ENCODE measurements at regions not wholly inside any gene's neighbourhood (a gene's known extent, or its start where the extent isn't known, plus 50 kb on each side); places are given as distances from the start of the nearest gene placed in this dataset.
"Not testable (repeated sequence)": the region's sequence is repeated elsewhere in the genome, so short reads cannot be mapped to it uniquely, and the experiment has no call there.

- Histone ChIP-seq H3K4me1 (ENCODE audit: insufficient read depth, low read length) (no peaks in the 10 kb centered on the region), H3K4me3 (ENCODE audit: low read length) (no peak overlapping the region), H3K27me3 (ENCODE audit: insufficient read depth, low read length) (no peaks in the 10 kb centered on the region), H3K9ac (ENCODE audit: low read depth, low read length) (no peak overlapping the region), H3K27ac (ENCODE audit: low read length) (no peak overlapping the region), H3K36me3 (ENCODE audit: insufficient read depth, low read depth, low read length) (no peaks in the 10 kb centered on the region), H3K9me3 (ENCODE audit: insufficient read depth, low read depth, low read length) (peaks cover 22% of the 10 kb centered on the region)
These were observed 92.6 kb upstream of the PRKD1 start for GRCh38 chr14:30020271-30020670.

- Histone ChIP-seq H3K4me1 (ENCODE audit: insufficient read depth, low read length) (no peaks in the 10 kb centered on the region), H3K27me3 (ENCODE audit: insufficient read depth, low read length) (no peaks in the 10 kb centered on the region), H3K27ac (ENCODE audit: low read length) (no peak overlapping the region), H3K4me3 (ENCODE audit: low read length) (no peak overlapping the region), H3K36me3 (ENCODE audit: insufficient read depth, low read depth, low read length) (no peaks in the 10 kb centered on the region), H3K9me3 (ENCODE audit: insufficient read depth, low read depth, low read length) (peaks cover 22% of the 10 kb centered on the region), H3K9ac (ENCODE audit: low read depth, low read length) (no peak overlapping the region)
These were observed 93.0 kb upstream of the PRKD1 start for GRCh38 chr14:30020687-30021086.

- H3K4me3 ChIP-seq (ENCODE audit: low read length); H3K36me3 ChIP-seq (ENCODE audit: insufficient read depth, low read depth, low read length): not testable (repeated sequence)
- peaks cover 22% of the 10 kb centered on the region for H3K9me3 ChIP-seq (ENCODE audit: insufficient read depth, low read depth, low read length)
These were observed 95.7 kb upstream of the PRKD1 start for GRCh38 chr14:30023350-30023749.

GRCh38 chr14:30034152-30034551, 106.5 kb upstream of the PRKD1 start:
- H3K9ac ChIP-seq (ENCODE audit: low read depth, low read length) = no peak overlapping the region
- H3K27ac ChIP-seq (ENCODE audit: low read length) = no peak overlapping the region
- H3K36me3 ChIP-seq (ENCODE audit: insufficient read depth, low read depth, low read length) = no peaks in the 10 kb centered on the region

More at GRCh38 chr14:30023350-30023749, 95.7 kb upstream of the PRKD1 start:
- not testable (repeated sequence) for H3K27ac ChIP-seq (ENCODE audit: low read length); H3K27me3 ChIP-seq (ENCODE audit: insufficient read depth, low read length); H3K4me1 ChIP-seq (ENCODE audit: insufficient read depth, low read length); H3K9ac ChIP-seq (ENCODE audit: low read depth, low read length)

GRCh38 chr14:30035361-30035760, 107.7 kb upstream of the PRKD1 start:
- Histone ChIP-seq H3K9ac (ENCODE audit: low read depth, low read length) (no peak overlapping the region), H3K4me3 (ENCODE audit: low read length) (no peak overlapping the region), H3K27ac (ENCODE audit: low read length) (no peak overlapping the region), H3K36me3 (ENCODE audit: insufficient read depth, low read depth, low read length) (no peaks in the 10 kb centered on the region), H3K27me3 (ENCODE audit: insufficient read depth, low read length) (no peaks in the 10 kb centered on the region), H3K4me1 (ENCODE audit: insufficient read depth, low read length) (peaks cover 12% of the 10 kb centered on the region; the same call in 1 of the 2 replicates), H3K9me3 (ENCODE audit: insufficient read depth, low read depth, low read length) (no peaks in the 10 kb centered on the region)

More at GRCh38 chr14:30034152-30034551, 106.5 kb upstream of the PRKD1 start:
- H3K27me3 ChIP-seq (ENCODE audit: insufficient read depth, low read length) = no peaks in the 10 kb centered on the region
- H3K4me1 ChIP-seq (ENCODE audit: insufficient read depth, low read length) = peaks cover 12% of the 10 kb centered on the region; the same call in 1 of the 2 replicates
- no peak overlapping the region for H3K4me3 ChIP-seq (ENCODE audit: low read length)
- H3K9me3 ChIP-seq (ENCODE audit: insufficient read depth, low read depth, low read length) = no peaks in the 10 kb centered on the region

- no peaks in the 10 kb centered on the region for H3K9me3 ChIP-seq (ENCODE audit: insufficient read depth, low read depth, low read length)
- no peaks in the 10 kb centered on the region for H3K27me3 ChIP-seq (ENCODE audit: insufficient read depth, low read length)
- H3K27ac ChIP-seq (ENCODE audit: low read length) = no peak overlapping the region
- H3K36me3 ChIP-seq (ENCODE audit: insufficient read depth, low read depth, low read length) = no peaks in the 10 kb centered on the region
- H3K4me3 ChIP-seq (ENCODE audit: low read length) = no peak overlapping the region
- H3K4me1 ChIP-seq (ENCODE audit: insufficient read depth, low read length) = no peaks in the 10 kb centered on the region
- H3K9ac ChIP-seq (ENCODE audit: low read depth, low read length) = no peak overlapping the region
These were observed 118.1 kb upstream of the PRKD1 start for GRCh38 chr14:30045720-30046119.

GRCh38 chr14:30053103-30053502, 125.5 kb upstream of the PRKD1 start:
- Histone ChIP-seq H3K4me1 (ENCODE audit: insufficient read depth, low read length) (no peaks in the 10 kb centered on the region), H3K36me3 (ENCODE audit: insufficient read depth, low read depth, low read length) (no peaks in the 10 kb centered on the region), H3K27me3 (ENCODE audit: insufficient read depth, low read length) (no peaks in the 10 kb centered on the region), H3K27ac (ENCODE audit: low read length) (no peak overlapping the region), H3K9me3 (ENCODE audit: insufficient read depth, low read depth, low read length) (no peaks in the 10 kb centered on the region), H3K9ac (ENCODE audit: low read depth, low read length) (no peak overlapping the region), H3K4me3 (ENCODE audit: low read length) (no peak overlapping the region)

GRCh38 chr14:30054201-30054600, 126.6 kb upstream of the PRKD1 start:
- H3K9ac ChIP-seq (ENCODE audit: low read depth, low read length) = no peak overlapping the region
- no peaks in the 10 kb centered on the region for H3K27me3 ChIP-seq (ENCODE audit: insufficient read depth, low read length)
- no peak overlapping the region for H3K27ac ChIP-seq (ENCODE audit: low read length)
- H3K36me3 ChIP-seq (ENCODE audit: insufficient read depth, low read depth, low read length) = no peaks in the 10 kb centered on the region
- H3K4me1 ChIP-seq (ENCODE audit: insufficient read depth, low read length) = no peaks in the 10 kb centered on the region
- H3K4me3 ChIP-seq (ENCODE audit: low read length) = no peak overlapping the region
- no peaks in the 10 kb centered on the region for H3K9me3 ChIP-seq (ENCODE audit: insufficient read depth, low read depth, low read length)

GRCh38 chr14:30058401-30058800, 130.8 kb upstream of the PRKD1 start:
- no peaks in the 10 kb centered on the region for H3K9me3 ChIP-seq (ENCODE audit: insufficient read depth, low read depth, low read length)
- no peak overlapping the region for H3K9ac ChIP-seq (ENCODE audit: low read depth, low read length)
- no peak overlapping the region for H3K4me3 ChIP-seq (ENCODE audit: low read length)
- H3K27ac ChIP-seq (ENCODE audit: low read length) = no peak overlapping the region
- no peaks in the 10 kb centered on the region for H3K36me3 ChIP-seq (ENCODE audit: insufficient read depth, low read depth, low read length)
- H3K4me1 ChIP-seq (ENCODE audit: insufficient read depth, low read length) = no peaks in the 10 kb centered on the region
- H3K27me3 ChIP-seq (ENCODE audit: insufficient read depth, low read length) = no peaks in the 10 kb centered on the region

GRCh38 chr14:30063746-30064145, 136.1 kb upstream of the PRKD1 start:
- no peak overlapping the region for H3K27ac ChIP-seq (ENCODE audit: low read length)
- no peaks in the 10 kb centered on the region for H3K36me3 ChIP-seq (ENCODE audit: insufficient read depth, low read depth, low read length)
- no peaks in the 10 kb centered on the region for H3K4me1 ChIP-seq (ENCODE audit: insufficient read depth, low read length)
- H3K9ac ChIP-seq (ENCODE audit: low read depth, low read length) = no peak overlapping the region
- H3K4me3 ChIP-seq (ENCODE audit: low read length) = no peak overlapping the region
- H3K27me3 ChIP-seq (ENCODE audit: insufficient read depth, low read length) = no peaks in the 10 kb centered on the region
- H3K9me3 ChIP-seq (ENCODE audit: insufficient read depth, low read depth, low read length) = no peaks in the 10 kb centered on the region

GRCh38 chr14:30064454-30064853, 136.8 kb upstream of the PRKD1 start:
- no peak overlapping the region for H3K9ac ChIP-seq (ENCODE audit: low read depth, low read length)
- H3K9me3 ChIP-seq (ENCODE audit: insufficient read depth, low read depth, low read length) = no peaks in the 10 kb centered on the region
- no peaks in the 10 kb centered on the region for H3K4me1 ChIP-seq (ENCODE audit: insufficient read depth, low read length)
- no peaks in the 10 kb centered on the region for H3K36me3 ChIP-seq (ENCODE audit: insufficient read depth, low read depth, low read length)
- H3K4me3 ChIP-seq (ENCODE audit: low read length) = no peak overlapping the region
- no peaks in the 10 kb centered on the region for H3K27me3 ChIP-seq (ENCODE audit: insufficient read depth, low read length)
- no peak overlapping the region for H3K27ac ChIP-seq (ENCODE audit: low read length)

GRCh38 chr14:30069536-30069935, 141.9 kb upstream of the PRKD1 start:
- H3K9ac ChIP-seq (ENCODE audit: low read depth, low read length) = no peak overlapping the region
- no peaks in the 10 kb centered on the region for H3K27me3 ChIP-seq (ENCODE audit: insufficient read depth, low read length)
- H3K36me3 ChIP-seq (ENCODE audit: insufficient read depth, low read depth, low read length) = no peaks in the 10 kb centered on the region
- no peak overlapping the region for H3K27ac ChIP-seq (ENCODE audit: low read length)
- no peak overlapping the region for H3K4me3 ChIP-seq (ENCODE audit: low read length)
- peaks cover 29% of the 10 kb centered on the region for H3K9me3 ChIP-seq (ENCODE audit: insufficient read depth, low read depth, low read length)
- H3K4me1 ChIP-seq (ENCODE audit: insufficient read depth, low read length) = no peaks in the 10 kb centered on the region

- not testable (repeated sequence) for H3K9ac ChIP-seq (ENCODE audit: low read depth, low read length); H3K4me3 ChIP-seq (ENCODE audit: low read length); H3K27ac ChIP-seq (ENCODE audit: low read length); H3K36me3 ChIP-seq (ENCODE audit: insufficient read depth, low read depth, low read length); H3K27me3 ChIP-seq (ENCODE audit: insufficient read depth, low read length); H3K4me1 ChIP-seq (ENCODE audit: insufficient read depth, low read length)
- peaks cover 29% of the 10 kb centered on the region for H3K9me3 ChIP-seq (ENCODE audit: insufficient read depth, low read depth, low read length)
These were observed 144.8 kb upstream of the PRKD1 start for GRCh38 chr14:30072454-30072853.

Measured in iPS-20b (cell line).